C4-2B (cell line): ENCODE measurements at regions not wholly inside any gene's neighbourhood (a gene's known extent, or its start where the extent isn't known, plus 50 kb on each side); places are given as distances from the start of the nearest gene placed in this dataset.

Source experiments
- H3K27ac ChIP-seq: fragments of 450-650 bp; 2 replicates; pipeline ENCODE4 v1.5.1; 2017
- ZFX ChIP-seq: fragments of 450-650 bp; IDR thresholded peaks from 2 replicates; pipeline ENCODE4 v1.6.1; 2017
- TF ChIP-seq, protein P1 (sequence below): fragments of 450-650 bp; conservative IDR thresholded peaks from 2 replicates; pipeline ENCODE4 v1.5.1; 2017; ENCODE audit warnings: mild to moderate bottlenecking

DNA sequence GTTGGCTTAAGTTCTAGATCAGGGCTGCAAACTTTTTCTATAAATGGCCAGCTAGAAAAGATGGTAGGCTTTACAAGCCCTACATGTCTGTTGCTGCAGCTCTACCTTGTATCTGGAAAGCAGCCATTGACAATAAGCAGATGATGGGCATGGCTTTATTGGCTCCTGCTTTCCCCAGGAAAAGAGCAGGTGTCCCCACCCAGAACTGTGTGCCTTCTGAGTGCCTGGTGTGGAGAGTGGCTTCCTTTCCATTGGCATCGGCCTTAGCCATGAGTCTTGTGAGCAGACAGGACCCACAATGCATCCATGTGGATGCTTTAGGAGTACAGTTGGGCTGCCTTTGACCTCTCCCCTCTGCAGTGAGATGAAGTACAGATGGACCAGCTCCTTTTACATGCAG lies 120.2 kb downstream of the CD8B2 start:
- H3K27ac ChIP-seq: no peak overlapping the region
- TF ChIP-seq ZFX: no peak
- TF ChIP-seq, protein P1, sequence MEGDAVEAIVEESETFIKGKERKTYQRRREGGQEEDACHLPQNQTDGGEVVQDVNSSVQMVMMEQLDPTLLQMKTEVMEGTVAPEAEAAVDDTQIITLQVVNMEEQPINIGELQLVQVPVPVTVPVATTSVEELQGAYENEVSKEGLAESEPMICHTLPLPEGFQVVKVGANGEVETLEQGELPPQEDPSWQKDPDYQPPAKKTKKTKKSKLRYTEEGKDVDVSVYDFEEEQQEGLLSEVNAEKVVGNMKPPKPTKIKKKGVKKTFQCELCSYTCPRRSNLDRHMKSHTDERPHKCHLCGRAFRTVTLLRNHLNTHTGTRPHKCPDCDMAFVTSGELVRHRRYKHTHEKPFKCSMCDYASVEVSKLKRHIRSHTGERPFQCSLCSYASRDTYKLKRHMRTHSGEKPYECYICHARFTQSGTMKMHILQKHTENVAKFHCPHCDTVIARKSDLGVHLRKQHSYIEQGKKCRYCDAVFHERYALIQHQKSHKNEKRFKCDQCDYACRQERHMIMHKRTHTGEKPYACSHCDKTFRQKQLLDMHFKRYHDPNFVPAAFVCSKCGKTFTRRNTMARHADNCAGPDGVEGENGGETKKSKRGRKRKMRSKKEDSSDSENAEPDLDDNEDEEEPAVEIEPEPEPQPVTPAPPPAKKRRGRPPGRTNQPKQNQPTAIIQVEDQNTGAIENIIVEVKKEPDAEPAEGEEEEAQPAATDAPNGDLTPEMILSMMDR: no peak

DNA sequence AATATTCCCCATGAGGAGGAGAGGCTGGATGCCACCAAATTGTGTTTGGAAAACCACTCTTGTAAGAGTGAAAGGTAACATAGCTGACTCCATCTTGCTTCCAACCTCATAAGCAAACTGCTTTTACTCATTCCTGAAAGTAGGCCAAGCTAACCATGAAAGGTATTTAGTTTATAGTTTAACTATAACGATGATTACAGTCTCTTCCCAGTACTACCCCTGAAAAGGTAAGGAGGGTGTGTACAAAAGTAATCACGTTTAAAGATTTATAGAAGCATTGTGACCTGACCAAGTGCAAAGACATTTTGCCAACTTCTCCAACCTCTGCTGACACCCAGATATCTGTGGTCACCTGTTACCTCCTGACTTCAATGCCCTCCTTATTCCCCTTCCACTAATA lies 122.6 kb downstream of the CD8B2 start:
- TF ChIP-seq, protein P1: no peak
- no peak overlapping the region for H3K27ac ChIP-seq

DNA sequence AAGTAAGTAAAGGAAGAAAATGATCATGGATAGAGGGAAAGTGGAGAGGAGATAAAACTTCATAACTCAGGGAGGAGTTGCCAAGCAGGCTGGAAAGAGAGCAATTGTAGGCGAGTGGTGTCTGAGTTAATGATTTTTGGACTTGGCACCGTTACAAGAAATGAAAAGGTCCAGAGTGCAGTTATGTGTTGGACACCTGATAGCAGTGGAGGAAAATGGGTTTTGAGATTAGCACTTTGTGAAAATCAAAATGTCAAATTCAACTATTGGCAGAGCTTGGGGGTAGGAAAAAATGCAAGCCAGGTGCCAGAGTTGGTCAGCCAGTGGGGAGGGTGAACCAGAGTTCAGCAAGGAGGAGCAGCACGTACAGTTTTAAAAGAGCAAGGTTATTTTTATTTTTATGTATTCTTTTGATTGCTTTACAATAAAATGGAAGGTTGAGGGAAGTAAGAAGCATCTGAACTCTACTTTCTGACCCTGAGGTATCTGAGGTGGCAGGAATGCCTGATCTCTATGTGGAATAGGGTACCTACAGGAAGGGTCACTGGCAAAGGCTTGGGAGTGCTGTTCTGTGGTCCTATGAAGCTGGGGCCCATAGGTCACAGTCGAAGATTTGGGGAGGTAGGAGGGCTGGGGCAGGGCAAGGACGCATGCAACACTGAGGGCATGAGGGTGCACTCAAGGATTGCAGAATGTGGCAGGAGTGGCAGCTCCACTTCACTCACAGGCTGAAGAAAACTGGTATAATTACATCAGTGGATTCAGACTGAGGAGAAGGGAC lies 127.5 kb downstream of the CD8B2 start:
- no peak for TF ChIP-seq ZFX
- TF ChIP-seq, protein P1: no peak
- no peak overlapping the region for H3K27ac ChIP-seq

DNA sequence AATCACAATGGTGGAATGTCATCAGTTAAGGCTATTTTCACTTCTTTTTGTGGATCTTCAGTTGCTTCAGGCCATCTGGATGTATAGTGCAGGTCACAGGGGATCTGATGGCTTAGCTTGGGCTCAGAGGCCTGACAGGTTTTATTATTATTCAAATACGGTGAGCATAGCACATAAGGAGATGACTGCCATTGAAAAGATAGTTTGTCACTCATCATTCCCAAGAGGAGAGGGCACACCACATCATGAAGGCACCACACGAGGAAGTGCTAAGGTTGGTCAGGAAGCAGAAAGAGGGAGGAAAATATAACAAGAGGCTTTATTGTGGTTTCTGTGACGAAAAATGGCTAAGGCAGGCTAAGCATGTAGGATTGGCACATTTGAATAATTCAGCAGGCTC lies 131.4 kb downstream of the CD8B2 start:
- H3K27ac ChIP-seq: no peak overlapping the region; the same call in 1 of the 2 replicates
- TF ChIP-seq ZFX: no peak
- TF ChIP-seq, protein P1: no peak

DNA sequence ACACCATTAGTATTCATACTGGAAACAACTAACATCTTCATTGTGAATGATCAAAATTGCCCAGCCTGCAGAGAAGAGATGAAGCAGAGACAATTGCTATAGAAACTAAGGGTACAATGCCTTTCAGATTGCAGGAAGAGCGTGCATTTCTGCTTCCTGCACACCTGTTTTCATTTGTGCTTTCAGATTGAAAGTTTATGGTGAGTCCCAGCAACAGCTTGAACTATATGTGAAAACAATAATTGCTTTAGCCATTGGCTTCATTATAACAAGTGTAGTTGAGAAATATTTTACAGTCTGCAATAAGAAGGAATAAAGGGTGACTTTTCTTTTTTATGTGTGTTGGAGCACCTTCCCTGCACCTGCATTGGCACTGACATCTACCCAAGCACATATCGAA lies 136.3 kb downstream of the CD8B2 start:
- H3K27ac ChIP-seq: no peak overlapping the region
- no peak for TF ChIP-seq ZFX
- TF ChIP-seq, protein P1: no peak

- TF ChIP-seq, protein P1: no peak
- no peak overlapping the region for H3K27ac ChIP-seq
These were observed 137.7 kb downstream of the CD8B2 start for GRCh38 chr2:106624787-106625380.

GRCh38 chr2:106628377-106628776 lies 141.2 kb downstream of the CD8B2 start:
- TF ChIP-seq ZFX: no peak
- TF ChIP-seq, protein P1: no peak
- H3K27ac ChIP-seq: no peak overlapping the region
